ENCODE measurements at regions not wholly inside any gene's neighbourhood (a gene's known extent, or its start where the extent isn't known, plus 50 kb on each side); places are given as distances from the start of the nearest gene placed in this dataset.

DNA sequence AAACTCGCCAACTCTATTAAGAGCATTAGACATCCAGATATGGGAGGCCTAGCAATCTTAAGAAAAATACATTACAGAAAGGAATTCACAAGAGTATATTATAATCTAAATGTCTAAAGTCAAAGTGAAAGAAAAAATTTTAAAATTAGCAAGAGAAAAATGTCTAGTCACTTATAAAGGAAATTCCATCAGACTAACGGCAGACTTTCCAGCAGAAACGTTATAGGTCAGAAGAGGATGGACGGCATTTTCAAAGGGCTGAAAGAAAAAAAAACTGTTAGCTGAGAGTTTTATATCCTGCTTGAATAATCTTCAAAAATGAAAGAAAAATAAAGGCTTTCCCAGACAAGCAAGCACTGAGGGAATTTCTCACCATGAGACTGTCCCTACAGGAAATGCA is 269.0 kb downstream of the HDGFL1 start:
- no peak overlapping the region for H2AFZ ChIP-seq (ENCODE audit: low read depth, low read length)

DNA sequence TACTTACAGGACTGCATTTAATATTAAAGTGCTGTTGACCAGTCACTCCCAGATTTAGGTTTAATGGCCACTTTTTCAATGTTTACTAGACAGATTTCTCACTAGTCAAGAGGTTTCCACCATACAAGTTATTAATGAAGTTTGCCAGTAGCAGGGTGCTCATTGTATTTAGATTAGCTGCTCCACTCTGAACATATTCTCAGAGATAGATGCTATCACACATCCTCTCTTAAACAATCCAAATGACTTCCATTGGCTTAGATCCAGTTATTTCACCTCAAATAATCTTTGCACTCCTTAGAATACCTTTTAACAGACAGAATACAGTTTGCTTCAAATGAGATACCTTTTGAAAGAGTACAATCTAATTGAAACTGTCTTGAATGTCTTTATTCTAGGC is 276.1 kb downstream of the HDGFL1 start:
- Histone ChIP-seq H3K4me1 (ENCODE audit: low read length) (no peaks in the 10 kb centered on the region), H3K4me2 (ENCODE audit: low read length) (no peak overlapping the region), H3K27me3 (ENCODE audit: low read depth, low read length) (no peaks in the 10 kb centered on the region), H3K27ac (ENCODE audit: low read length) (no peak overlapping the region), H4K20me1 (ENCODE audit: insufficient read depth, low read length) (no peaks in the 10 kb centered on the region), H3K4me3 (ENCODE audit: low read length) (no peak overlapping the region), H3K36me3 (replicated peaks; ENCODE audit: low read depth, low read length) (no peaks in the 10 kb centered on the region), H3K9me3 (ENCODE audit: insufficient read depth, low read length) (no peaks in the 10 kb centered on the region), H2AFZ (ENCODE audit: low read depth, low read length) (no peak overlapping the region), H3K79me2 (ENCODE audit: low read length) (no peaks in the 10 kb centered on the region), H3K9ac (ENCODE audit: low read length) (no peak overlapping the region)
- TF ChIP-seq, protein P1, sequence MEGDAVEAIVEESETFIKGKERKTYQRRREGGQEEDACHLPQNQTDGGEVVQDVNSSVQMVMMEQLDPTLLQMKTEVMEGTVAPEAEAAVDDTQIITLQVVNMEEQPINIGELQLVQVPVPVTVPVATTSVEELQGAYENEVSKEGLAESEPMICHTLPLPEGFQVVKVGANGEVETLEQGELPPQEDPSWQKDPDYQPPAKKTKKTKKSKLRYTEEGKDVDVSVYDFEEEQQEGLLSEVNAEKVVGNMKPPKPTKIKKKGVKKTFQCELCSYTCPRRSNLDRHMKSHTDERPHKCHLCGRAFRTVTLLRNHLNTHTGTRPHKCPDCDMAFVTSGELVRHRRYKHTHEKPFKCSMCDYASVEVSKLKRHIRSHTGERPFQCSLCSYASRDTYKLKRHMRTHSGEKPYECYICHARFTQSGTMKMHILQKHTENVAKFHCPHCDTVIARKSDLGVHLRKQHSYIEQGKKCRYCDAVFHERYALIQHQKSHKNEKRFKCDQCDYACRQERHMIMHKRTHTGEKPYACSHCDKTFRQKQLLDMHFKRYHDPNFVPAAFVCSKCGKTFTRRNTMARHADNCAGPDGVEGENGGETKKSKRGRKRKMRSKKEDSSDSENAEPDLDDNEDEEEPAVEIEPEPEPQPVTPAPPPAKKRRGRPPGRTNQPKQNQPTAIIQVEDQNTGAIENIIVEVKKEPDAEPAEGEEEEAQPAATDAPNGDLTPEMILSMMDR (IDR thresholded peaks at IDR 0.05; ENCODE audit: low read depth, low read length), result no peak
- TF ChIP-seq EZH2phosphoT487 (IDR thresholded peaks at IDR 0.05; ENCODE audit: low read depth), result no peak

More for the DNA sequence above, 269.0 kb downstream of the HDGFL1 start:
- Histone ChIP-seq H3K27me3 (ENCODE audit: low read depth, low read length) (no peaks in the 10 kb centered on the region), H3K9me3 (ENCODE audit: insufficient read depth, low read length) (peaks cover 8% of the 10 kb centered on the region; the same call in 1 of the 2 replicates), H3K79me2 (ENCODE audit: low read length) (no peaks in the 10 kb centered on the region), H3K9ac (ENCODE audit: low read length) (no peak overlapping the region), H3K4me1 (ENCODE audit: low read length) (no peaks in the 10 kb centered on the region), H3K36me3 (replicated peaks; ENCODE audit: low read depth, low read length) (no peaks in the 10 kb centered on the region), H3K27ac (ENCODE audit: low read length) (no peak overlapping the region), H3K4me3 (ENCODE audit: low read length) (no peak overlapping the region), H3K4me2 (ENCODE audit: low read length) (no peak overlapping the region), H4K20me1 (ENCODE audit: insufficient read depth, low read length) (no peaks in the 10 kb centered on the region)
- TF ChIP-seq, protein P1 (IDR thresholded peaks at IDR 0.05; ENCODE audit: low read depth, low read length), result no peak
- TF ChIP-seq EZH2phosphoT487 (IDR thresholded peaks at IDR 0.05; ENCODE audit: low read depth), result no peak

DNA sequence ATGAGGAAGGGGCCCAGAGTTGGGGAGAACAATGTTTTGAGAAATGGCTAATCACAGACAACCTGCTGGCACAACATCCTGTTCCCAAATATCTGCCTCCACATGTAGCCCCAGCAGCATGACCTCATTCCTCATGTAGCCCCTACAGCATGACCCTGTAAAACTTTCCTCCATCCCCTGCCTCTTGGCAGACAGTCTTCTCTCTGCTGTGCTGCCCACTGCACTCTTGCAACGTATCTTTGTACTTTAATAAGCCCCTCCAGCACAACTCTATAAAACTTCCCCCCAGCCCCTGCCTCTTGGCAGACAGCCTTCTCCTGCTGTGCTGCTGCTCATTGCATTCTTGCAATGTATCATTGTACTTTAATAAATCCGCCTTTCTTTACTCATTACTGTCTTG is 278.8 kb downstream of the HDGFL1 start:
- Histone ChIP-seq H4K20me1 (ENCODE audit: insufficient read depth, low read length) (no peaks in the 10 kb centered on the region), H3K27ac (ENCODE audit: low read length) (no peak overlapping the region), H2AFZ (ENCODE audit: low read depth, low read length) (no peak overlapping the region), H3K27me3 (ENCODE audit: low read depth, low read length) (no peaks in the 10 kb centered on the region), H3K9ac (ENCODE audit: low read length) (no peak overlapping the region), H3K9me3 (ENCODE audit: insufficient read depth, low read length) (no peaks in the 10 kb centered on the region), H3K36me3 (replicated peaks; ENCODE audit: low read depth, low read length) (no peaks in the 10 kb centered on the region), H3K79me2 (ENCODE audit: low read length) (no peaks in the 10 kb centered on the region), H3K4me3 (ENCODE audit: low read length) (no peak overlapping the region), H3K4me1 (ENCODE audit: low read length) (no peaks in the 10 kb centered on the region), H3K4me2 (ENCODE audit: low read length) (no peak overlapping the region)
- TF ChIP-seq, protein P1 (IDR thresholded peaks at IDR 0.05; ENCODE audit: low read depth, low read length), result no peak
- TF ChIP-seq EZH2phosphoT487 (IDR thresholded peaks at IDR 0.05; ENCODE audit: low read depth), result no peak

DNA sequence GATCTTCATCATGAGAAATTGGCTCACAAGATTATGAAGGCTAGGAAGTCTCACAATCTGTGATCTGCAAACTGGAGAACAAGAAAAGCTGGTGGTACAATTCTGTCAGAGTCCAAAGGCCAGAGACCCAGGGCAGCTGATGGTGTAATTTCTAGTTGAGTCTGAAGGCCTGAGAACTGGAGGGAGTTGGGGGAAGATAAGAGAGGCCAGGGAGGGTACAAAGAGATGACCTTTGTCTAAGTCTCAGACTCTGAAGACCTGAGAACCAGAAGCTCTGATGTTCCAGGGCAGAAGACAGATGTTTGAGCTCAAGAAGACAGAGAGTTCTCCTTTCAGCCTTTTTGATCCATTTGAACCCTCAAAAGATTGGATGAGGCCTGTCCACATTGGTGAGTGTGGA is 280.6 kb downstream of the HDGFL1 start:
- no peaks in the 10 kb centered on the region for H3K27me3 ChIP-seq (ENCODE audit: low read depth, low read length)
- H3K79me2 ChIP-seq (ENCODE audit: low read length), result no peaks in the 10 kb centered on the region
- H2AFZ ChIP-seq (ENCODE audit: low read depth, low read length), result no peak overlapping the region
- TF ChIP-seq, protein P1 (IDR thresholded peaks at IDR 0.05; ENCODE audit: low read depth, low read length), result no peak
- no peak for TF ChIP-seq EZH2phosphoT487 (IDR thresholded peaks at IDR 0.05; ENCODE audit: low read depth)
- no peaks in the 10 kb centered on the region for H3K4me1 ChIP-seq (ENCODE audit: low read length)
- no peak overlapping the region for H3K27ac ChIP-seq (ENCODE audit: low read length)
- H3K36me3 ChIP-seq (replicated peaks; ENCODE audit: low read depth, low read length), result no peaks in the 10 kb centered on the region
- no peaks in the 10 kb centered on the region for H3K9me3 ChIP-seq (ENCODE audit: insufficient read depth, low read length)
- H4K20me1 ChIP-seq (ENCODE audit: insufficient read depth, low read length), result no peaks in the 10 kb centered on the region
- no peak overlapping the region for H3K9ac ChIP-seq (ENCODE audit: low read length)
- no peak overlapping the region for H3K4me2 ChIP-seq (ENCODE audit: low read length)
- no peak overlapping the region for H3K4me3 ChIP-seq (ENCODE audit: low read length)

Data from OCI-LY3 (cell line).